Left renal pelvis (tissue), 4 donors: ENCODE measurements at regions not wholly inside any gene's neighbourhood (a gene's known extent, or its start where the extent isn't known, plus 50 kb on each side); places are given as distances from the start of the nearest gene placed in this dataset.

Experiments used
- DNase-seq, 4 donors: peaks; one replicate each; pipeline ENCODE4 v3.0.0-alpha.2; 2013; ENCODE audit warnings: low read depth in 4 of 4, low spot score in 3 of 4

DNA sequence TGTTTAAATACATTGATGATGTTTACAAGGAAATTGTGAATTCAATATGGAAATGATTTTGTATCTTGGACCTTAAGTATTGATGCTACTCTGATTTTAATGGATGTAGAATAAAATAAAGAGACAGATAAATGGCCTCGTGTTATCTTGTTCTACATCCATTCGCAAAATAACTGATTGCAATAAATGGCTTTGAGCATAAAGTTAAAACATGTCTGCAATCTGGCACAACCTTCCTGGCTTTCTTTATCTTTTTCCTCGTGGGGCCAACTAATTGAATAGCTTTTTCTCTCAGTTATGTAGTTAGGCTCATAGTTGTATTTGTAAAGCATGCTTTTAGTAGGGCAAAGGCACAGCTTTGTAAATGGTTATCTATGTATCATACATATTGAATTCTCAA is 691.4 kb downstream of the CDH8 start:
- no peak for DNase-seq

DNA sequence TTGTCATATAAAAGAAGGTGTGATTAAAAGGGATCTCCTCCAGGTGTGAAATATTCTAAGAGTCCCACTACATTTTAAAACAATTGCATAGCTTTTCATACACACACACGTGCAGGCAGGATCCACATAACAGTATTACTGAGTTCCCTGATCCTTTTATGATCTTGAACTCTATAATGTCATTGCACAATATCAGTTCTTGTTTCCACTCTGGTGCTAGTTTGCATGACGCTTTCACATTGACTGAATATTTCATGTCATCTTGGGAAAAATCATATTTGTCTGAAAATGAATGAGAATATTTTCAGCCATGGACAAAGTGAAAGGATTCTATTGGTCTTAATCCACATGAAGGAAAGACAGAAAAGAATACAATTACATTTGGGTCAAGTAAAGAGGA is 703.8 kb downstream of the CDH8 start:
- DNase-seq: no peak

DNA sequence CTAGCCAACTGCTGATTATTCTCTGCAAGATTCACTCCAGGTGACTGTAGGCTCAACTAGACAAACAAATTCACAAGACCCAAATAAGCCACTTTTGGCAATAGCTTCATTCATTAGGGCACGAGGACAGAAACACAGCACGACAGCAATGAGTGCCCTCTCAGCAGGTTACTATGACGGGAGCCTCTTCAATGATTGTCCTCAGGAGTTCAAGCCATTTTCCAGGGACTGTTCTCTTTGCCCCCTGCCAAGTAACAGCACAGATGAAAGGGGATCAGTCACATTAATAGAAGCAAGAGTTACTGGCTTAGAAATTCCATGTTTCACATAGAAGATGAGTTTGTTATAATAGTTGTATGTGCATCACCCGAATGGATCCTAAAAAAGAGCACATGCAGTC is 712.2 kb downstream of the CDH8 start:
- DNase-seq: no peak

DNA sequence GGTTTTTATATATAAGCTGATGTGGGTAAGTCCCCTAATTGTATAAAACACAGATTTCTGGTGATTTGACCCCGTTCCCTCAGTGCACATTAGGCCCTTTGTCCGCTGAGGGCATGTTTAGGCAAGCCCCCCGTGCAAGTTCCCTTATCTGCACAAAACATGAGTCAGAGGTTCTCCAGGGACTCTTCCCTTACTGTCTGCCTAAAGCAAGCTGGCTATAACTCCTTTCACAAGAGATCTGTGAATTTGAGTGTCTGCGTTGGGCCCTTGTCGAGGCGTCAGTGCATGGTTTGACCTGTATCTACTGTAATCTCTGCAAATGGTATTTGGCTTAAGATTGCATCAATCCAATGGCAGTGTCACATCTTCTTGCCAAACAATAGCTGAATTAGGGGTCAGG is 712.8 kb downstream of the CDH8 start:
- DNase-seq: no peak

DNA sequence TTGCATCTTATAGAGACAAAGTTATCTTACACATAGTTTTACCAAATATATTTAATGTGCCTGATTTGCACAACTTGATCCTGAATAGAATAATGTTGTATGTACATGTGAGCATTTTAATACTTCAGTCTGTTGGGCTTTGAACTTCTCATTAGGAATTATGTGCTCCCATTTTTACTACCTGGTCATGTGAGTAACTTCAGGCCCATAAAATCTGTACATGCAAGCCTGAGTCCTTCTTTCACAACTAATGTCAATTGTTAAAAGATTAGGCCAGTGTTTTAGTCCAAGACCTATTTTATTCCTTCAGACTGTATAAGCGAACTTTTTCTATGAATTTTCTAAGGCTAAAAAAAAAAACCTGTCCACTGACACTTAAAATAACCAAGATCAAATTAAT is 715.4 kb downstream of the CDH8 start:
- no peak for DNase-seq

DNA sequence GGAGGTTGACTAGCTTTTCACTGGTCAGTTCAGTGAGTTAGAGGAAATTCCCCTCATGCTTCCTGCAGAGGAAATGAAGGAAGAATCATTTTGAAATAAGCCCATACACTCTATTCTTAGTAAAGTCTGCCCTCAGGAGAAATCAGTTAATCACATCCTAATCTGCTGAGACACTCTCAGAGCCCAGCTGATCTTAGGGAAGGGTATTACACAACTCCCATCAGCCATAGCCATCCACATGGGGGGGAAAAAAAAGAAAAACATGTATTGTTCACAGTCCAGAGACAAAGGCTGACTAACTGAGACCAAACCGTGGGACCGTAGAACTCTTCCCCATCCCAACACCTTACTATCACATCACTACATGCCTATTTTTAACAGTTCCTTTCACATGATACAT is 722.3 kb downstream of the CDH8 start:
- no peak for DNase-seq

DNA sequence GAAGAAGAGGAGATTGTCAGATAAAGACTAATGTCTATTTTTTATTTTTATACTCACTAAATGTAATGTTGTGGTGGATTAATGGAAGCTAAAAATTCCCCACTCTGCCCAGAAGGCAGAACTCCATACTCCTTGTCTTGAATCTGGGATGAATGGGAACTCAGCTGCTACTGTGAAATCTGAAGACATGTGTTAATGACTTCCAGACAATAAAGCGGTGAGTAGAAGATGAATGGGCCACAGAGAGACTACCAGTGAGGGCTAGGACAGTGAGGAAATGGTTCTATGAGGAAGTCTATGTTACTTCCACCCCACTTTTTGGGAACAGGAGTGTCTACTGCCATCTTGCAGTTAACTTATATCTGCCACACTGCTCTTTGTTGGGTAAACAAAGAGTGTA is 726.9 kb downstream of the CDH8 start:
- no peak for DNase-seq

DNA sequence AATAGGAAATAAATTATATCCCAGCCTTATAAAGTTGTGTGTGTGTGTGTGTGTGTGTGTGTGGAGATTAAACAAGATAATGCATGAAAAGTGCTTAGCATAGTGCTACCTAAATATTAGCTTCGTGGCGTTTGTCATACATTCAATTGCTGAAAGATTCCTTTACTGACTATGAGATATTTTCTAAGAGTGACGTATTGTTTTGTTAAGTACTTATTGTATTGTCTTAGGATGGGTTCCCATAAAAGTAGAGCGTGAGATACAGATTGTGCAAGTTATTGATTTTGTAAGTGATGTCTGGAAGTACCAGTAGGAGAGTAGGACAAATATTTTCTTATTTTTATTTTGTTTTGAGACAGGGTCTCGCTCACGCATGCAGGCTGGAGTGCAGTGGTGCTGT is 730.0 kb downstream of the CDH8 start:
- DNase-seq: no peak

DNA sequence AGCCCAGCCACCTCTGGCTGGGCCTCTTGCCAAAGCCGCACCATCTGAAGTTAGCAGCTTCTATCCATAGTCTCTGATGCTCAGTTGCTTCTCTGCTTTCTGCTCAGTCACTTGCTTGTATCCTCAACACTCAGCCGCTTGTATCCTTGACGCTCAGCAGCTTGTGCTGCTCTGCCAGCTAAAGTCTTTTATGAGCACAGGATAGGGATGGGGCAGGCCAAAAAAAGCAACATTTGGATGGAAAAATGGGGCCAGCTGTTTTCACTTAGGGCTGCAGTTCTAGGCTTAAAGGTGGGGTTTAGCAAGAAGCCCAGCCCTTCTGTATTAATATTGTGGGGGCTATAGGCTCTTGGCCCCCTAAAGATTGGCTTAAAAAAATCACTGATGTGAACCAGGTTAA is 739.4 kb downstream of the CDH8 start:
- no peak for DNase-seq

DNA sequence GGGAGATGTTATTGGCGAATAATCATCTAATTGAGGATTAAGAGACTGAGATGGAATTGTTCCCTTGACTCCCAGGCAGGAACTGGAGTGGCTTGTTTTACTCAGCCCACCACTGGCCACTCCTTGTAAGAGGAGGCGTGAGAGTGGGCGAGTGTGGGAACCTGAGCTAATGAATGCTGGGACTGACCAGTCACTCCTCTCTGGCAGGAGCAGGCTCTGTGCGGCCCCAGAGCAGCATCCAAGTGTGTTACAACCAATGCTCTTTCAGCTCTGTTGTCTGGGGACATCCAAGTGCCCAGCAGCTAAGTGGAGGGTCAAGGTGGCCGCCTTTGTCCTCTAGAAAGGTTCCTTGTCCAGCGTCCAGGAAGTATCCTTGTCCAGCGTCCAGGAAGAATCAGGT is 739.9 kb downstream of the CDH8 start:
- DNase-seq: no peak

DNA sequence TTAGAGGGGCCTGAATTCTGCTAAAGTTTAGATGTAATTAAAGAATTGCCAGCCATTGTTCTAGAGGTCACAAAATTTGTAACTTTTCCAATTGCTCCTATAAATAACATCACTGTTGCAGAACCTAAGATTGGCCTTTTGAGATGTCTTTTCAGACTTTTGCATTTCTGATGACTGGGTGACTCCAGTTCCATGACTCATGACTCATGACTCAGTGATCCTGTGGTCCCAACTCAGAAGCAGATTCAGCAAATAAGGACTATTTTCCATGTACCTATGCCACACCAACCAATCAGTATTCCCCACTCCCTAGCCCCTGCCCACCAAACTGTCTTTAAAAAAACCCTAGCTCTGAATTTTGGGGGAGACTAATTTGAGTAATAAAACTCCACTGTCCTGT is 740.9 kb downstream of the CDH8 start:
- DNase-seq: no peak

DNA sequence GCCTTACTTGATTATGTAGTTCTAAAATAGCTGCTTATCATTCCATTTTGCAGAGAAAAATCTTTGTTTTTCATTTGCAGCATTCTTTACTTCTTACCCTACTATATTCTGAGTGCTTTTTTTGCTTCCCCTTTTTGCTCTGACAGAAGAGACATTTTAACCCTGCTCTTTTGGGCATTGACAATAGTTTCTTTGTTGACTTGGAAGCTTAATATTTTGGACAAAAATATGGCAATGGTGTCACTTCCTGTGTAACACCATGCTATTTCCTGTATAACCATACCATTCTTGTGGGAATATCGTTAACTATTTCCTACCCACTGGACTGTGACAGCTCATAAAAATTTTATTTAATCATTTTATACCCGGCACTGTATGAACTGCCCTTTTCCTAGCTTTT is 747.1 kb downstream of the CDH8 start:
- DNase-seq: no peak

DNA sequence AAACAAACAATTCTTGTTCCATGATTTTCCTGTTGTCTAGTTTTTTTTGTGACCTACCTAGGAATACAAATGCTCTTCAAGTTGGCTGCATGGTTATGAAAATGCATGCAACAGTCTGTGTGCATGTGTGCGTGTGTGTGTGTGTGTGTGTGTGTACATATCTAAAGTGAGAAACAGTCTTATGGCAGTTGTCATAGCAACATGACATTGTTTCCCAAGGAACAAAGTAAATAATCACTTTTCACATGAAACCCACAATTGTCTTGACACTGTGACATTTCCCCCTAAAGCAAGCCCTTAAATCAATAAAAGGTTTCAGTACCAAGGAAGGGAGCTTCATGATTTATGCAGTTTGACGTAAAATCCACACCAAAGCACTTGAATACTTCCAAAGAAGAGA is 758.4 kb downstream of the CDH8 start:
- no peak for DNase-seq

DNA sequence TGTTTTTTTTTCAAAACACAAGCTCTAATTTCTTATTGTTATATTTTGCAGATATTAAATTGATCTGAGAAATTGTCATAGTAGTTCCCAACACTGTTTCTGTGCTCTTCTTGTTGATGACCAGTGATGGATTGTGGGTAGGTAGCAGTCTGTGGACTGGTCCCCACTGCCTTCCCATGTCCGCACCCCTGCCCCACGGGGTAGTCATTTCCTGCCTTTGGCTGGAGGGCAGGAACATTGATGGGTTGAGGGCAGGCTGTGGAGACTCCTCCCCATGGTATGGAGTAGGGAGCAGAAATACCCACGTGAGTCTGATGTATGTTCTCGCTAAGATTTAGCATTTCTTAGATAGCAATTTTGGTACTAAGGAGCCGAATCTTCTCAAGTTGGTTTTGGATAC is 762.0 kb downstream of the CDH8 start:
- no peak for DNase-seq

DNA sequence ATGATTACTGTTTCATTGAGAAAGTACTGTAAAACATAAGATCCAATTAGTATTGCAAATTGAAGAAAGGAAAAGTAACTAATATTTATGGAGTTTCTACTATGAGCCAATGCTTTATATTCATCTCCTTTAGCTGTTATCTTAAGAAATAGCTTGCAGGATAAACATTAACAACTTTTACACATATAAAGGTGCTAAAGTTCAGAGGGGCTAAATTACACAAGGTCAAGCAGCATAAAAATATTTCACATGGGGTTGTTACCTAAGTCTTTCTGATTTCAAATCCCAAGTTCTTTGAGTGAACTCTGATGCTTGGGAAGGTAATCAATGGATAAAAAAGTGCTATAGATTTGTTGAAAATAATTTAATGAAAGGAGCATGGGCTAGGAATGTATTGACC is 765.5 kb downstream of the CDH8 start:
- DNase-seq: no peak

DNA sequence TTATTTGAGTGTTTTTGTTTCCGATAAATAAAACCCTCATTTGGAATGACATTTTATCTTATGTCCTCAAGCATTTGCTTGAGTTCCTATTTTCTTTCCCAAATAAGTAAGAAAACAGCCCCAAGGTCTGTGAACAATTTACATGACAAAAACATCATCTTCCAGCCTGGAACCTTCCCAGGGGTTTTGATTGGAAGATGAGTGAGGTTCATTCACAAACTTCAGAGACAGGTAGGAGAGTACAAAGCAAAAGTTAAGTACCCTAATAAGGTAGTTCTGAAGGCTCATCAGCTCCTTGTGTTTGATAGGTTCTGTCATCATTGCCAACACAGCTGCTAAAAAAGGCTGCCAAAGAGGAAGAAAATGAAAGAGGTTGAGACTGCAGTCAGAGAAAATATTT is 772.8 kb downstream of the CDH8 start:
- no peak for DNase-seq

DNA sequence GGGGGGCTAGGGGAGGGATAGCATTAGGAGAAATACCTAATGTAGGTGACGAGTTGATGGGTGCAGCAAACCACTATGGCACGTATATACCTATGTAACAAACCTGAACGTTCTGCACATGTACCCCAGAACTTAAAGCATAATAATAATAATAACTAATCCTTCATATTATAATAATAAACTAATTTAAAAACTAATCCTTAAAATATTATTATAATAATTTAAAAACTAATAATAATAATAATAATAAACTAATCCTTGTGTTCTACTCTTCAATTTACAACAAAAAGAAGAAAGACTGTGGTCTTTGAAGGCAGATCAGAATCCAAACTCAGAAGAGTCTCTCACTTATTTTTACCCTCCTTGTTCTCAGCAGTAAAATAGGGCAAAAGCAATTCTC is 774.9 kb downstream of the CDH8 start:
- DNase-seq: no peak

DNA sequence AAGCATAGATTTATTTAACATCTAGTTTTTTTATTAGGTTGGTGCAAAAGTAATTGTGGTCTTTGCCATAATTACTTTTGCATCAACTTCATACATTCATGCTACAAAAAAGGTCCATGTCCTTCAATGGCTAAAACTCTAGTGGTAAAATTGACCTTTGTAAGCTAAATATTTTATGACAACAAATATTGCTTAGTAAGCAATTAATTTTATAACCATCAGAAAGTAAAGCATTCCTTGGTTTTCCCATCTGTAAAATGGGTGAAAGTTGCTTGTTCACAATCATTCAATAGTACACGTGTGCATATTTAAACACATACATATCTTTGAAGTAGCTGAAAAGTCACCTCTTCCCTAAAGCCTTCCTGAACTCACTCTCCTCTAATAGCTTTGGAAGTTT is 789.6 kb downstream of the CDH8 start:
- DNase-seq: no peak

DNA sequence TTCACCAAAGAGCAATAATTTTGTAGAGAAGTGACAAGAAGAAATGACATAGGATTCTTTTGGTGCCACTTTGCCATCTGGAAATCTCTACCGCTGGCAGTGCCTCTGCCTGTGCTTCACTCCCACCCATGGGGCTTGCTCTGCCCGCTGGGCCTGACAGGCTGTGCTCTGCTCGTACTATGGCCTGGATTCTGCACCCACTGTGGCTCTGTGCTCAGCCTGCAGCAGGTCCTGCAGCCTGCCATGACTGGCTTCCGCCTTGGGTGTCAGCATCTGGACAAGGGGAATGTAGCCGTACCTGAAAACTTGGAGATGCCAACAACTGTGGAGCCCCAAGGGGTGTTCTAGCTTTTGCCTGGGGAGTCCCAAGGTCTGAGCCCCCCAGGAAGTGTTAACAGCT is 792.3 kb downstream of the CDH8 start:
- no peak for DNase-seq

DNA sequence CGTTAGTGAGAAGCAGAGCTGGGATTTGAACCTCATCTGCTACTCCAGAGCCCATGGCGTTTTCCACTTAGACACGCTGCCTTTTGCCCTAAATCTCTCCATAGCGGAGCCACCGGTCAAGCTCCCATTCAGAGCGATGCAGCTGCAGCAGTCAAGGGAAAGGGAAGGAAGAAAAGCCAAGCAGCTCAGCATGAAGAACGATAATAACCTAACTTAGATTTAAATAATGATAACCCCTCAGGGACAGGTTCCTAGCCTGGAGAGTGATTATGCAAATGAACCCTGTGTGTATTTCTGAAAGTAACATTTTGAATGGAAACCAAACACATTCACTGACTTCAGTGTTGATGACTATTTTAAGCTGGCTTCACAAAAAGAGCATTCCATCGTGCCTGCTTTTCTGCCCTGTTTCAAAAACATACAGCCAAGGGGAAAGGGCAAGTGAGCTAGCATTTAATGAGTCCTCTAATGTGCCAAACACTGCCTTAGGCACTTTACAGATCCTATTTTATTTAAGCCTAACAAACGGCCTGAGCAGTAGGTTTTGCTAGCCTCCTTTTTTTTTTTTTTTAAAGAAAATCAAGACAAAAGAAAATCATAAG is 798.3 kb downstream of the CDH8 start:
- no peak for DNase-seq

DNA sequence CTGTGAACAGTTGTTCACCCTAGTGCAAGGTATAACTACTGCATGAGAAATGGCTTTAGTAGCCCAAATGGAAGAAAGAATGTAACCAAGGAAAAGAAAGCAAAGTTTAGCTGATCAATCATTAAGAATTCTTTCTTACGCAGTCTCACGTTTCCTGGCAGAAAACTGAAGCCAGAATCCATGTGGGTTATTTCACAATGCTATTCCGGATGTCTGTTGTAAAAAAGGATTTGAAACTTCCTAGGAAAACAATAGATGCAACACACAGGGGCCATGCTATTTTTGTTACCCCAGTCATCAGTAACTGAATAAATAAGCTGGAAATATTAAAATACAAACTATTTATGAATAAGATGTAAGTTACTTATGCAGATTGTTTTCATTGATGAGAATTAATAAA is 802.5 kb downstream of the CDH8 start:
- DNase-seq: peak in 2 of 4 donors; percentile 7 to 18

DNA sequence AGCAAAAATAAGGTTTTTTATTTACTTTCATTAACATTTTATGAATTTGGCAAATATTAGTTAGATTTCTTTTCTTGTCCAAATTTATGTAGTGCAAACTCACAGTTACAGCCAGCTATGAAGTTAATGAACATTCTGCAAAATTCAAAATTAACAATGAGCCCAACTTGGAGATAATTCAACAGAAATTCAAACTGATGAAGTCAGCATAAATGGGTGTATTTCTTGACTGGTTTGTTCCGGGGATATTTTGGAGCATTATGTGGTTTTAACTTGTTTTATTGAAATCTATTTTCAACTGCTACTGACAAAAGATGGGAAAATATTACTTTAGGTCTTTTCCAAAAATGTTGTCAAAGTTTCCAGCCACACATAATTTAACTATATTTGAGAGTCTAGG is 807.9 kb downstream of the CDH8 start:
- no peak for DNase-seq

DNA sequence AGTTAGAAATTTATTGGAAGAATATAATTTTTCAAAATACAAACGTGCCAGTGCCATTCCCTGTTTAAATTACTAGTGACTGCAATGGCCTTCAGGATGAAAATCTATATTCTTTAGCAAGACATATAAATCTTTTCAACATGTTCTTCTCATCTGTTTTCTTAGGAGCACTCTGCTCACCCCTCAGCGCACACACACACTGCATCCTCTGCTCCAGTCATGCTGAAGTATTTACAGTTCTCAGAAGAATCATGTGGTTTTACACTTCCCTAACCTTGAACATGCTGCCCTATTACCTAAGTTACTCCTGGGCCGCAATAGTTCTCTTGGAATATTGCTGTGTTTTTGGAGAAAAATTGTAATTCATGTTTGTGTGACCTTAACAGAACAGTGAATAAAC is 820.6 kb downstream of the CDH8 start:
- no peak for DNase-seq

DNA sequence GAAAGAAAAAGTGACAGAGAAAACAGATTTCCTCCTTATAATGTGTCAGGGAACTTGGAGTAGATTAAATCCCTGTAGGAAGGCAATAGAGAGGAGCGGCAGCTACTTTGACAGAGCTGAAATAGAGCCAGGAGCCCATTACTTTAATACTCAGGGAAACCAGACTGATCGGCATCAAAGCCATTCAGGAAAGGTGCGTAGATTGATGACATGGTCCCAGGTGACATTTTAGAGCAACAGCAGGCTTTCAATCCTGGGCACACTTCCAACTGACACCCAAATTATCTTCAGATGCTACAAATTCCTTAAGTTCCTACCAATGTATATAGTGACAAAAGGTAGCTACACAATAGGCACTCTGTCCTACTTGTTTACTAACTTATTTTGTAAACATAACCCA is 821.5 kb downstream of the CDH8 start:
- no peak for DNase-seq
